Ovary (tissue), 7 donors: ENCODE measurements at regions not wholly inside any gene's neighbourhood (a gene's known extent, or its start where the extent isn't known, plus 50 kb on each side); places are given as distances from the start of the nearest gene placed in this dataset.

Source experiments
- DNase-seq, 5 donors: peaks; one replicate each; pipeline ENCODE4 v3.0.0-alpha.2; 2019 to 2020
- H3K27ac ChIP-seq, 2 donors: fragments of 200-600 bp; one replicate each; pipeline versions ENCODE4 v1.5.1 to v1.8.0; 2019 to 2022
- H3K27me3 ChIP-seq: fragments of 200-600 bp; one replicate; pipeline ENCODE4 v1.8.0; 2022
- H3K36me3 ChIP-seq: fragments of 200-600 bp; sonication (generic); one replicate; pipeline ENCODE4 v1.5.1; 2019
- H3K4me1 ChIP-seq: one replicate; pipeline ENCODE4 v1.8.1; 2013; ENCODE audit warnings: mild to moderate bottlenecking, moderate library complexity; ENCODE audit not compliant: insufficient read depth
- H3K4me3 ChIP-seq: fragments of 200-600 bp; sonication (generic); one replicate; pipeline ENCODE4 v1.5.1; 2017
- H3K9me3 ChIP-seq, 2 donors: fragments of 200-600 bp in 1 of 2; sonication (generic) in 1 of 2; one replicate each; pipeline versions ENCODE4 v1.5.1 to v1.8.1; 2013 to 2019; ENCODE audit warnings: mild to moderate bottlenecking in 1 of 2, moderate library complexity in 1 of 2
- CTCF ChIP-seq, 3 donors: fragments of 450-650 bp in 2 of 3; fragments of 200-600 bp in 1 of 3; IDR thresholded peaks; one replicate each; pipeline versions ENCODE4 v1.5.1 to v1.8.0; 2016 to 2022; ENCODE audit warnings: antibody characterized with exemption in 3 of 3, mild to moderate bottlenecking in 1 of 3
- EP300 ChIP-seq: sonication (generic); formaldehyde crosslinking; IDR thresholded peaks from one replicate; pipeline ENCODE4 v1.6.1; 2017; ENCODE audit warnings: antibody characterized with exemption
- POLR2A ChIP-seq: fragments of 450-650 bp; IDR thresholded peaks from one replicate; pipeline ENCODE4 v1.6.1; 2017; ENCODE audit warnings: antibody characterized with exemption, mild to moderate bottlenecking, moderate library complexity
- WGBS, 3 donors: extraction: QIAGEN DNeasy Blood & Tissue Kit in 1 of 3; methylation state at CpG; one replicate each; pipeline versions ENCODE4 v1.1.5 to v1.1.7; 2013 to 2017; 5-methylcytosine and 5-hydroxymethylcytosine counted together
- intact Hi-C, 4 donors: fragments of 100-400 bp; cut with DNase I; formaldehyde crosslinking; loops; one replicate each; pipeline versions ENCODE4 v1.11.0 to v1.15.1; 2022 to 2023
- donor health status: DM: no; HTN: no; CAD: no; lungs with moderate emphysema.
- donor health status: DM: no; HTN: no; CAD: no.
- donor health status: Bipolar disorder and iron deficiency.
- donor health status: DM: no; HTN: no; CAD: no.
- donor health status: DM: yes; HTN: yes; CAD: no.

DNA sequence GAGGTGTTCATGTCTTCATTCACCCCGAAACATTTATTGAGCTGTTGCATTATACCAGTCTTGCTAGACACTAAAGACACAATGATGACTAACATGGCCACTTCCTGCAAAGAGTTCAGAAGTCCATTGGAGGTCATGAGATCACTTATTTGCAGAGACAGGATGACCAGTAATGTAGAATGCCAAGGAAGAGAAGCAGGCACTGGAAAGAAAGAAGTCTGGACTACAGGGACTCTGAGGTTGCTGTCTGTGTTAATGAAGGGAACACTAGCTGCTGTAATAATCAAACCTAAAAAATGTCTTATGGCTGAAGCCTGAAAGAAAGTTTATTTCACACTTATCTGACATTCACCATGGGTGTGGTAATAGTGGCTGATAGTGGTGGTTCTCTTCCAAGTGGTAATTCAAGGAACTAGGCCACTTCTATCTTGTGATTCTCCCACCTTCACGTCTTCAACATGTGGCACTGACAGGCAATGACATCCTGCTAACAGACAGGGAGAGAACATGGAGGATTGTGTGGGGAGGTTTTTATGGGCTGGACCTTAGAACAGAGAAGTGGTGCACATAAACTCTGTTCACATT, 89.2 kb upstream of the MKLN1 start:
- WGBS, 3 donors, result 92 to 95% (median 93%) methylated on average over 2 of the region's 2 CpGs
- no peak overlapping the region for H3K27ac ChIP-seq

GRCh38 chr7:131241386-131241785, 86.3 kb upstream of the MKLN1 start:
- H3K4me3 ChIP-seq, result no peak overlapping the region
- no peak for TF ChIP-seq EP300
- no peak for DNase-seq
- H3K27ac ChIP-seq, result no peak overlapping the region
- H3K4me1 ChIP-seq, result no peaks in the 10 kb centered on the region
- H3K27me3 ChIP-seq, result no peaks in the 10 kb centered on the region
- intact Hi-C loops, result no loop called here
- H3K9me3 ChIP-seq, result no peaks in the 10 kb centered on the region
- WGBS, 3 donors, result 92 to 97% (median 95%) methylated on average over 3 of the region's 3 CpGs
- H3K36me3 ChIP-seq, result no peaks in the 10 kb centered on the region

More for the DNA sequence above, 89.2 kb upstream of the MKLN1 start:
- intact Hi-C loops, result no loop called here
- Histone ChIP-seq H3K27me3 (no peaks in the 10 kb centered on the region), H3K4me3 (no peak overlapping the region), H3K4me1 (peaks cover 2% of the 10 kb centered on the region), H3K9me3 (no peaks in the 10 kb centered on the region), H3K36me3 (no peaks in the 10 kb centered on the region)
- no peak for DNase-seq
- no peak for TF ChIP-seq CTCF (IDR thresholded peaks at IDR 0.05)
- TF ChIP-seq EP300, result no peak
- TF ChIP-seq POLR2A, result no peak

- TF ChIP-seq CTCF (IDR thresholded peaks at IDR 0.05) (no peak), POLR2A (no peak), EP300 (no peak)
- no peak for DNase-seq
- Histone ChIP-seq H3K4me3 (no peak overlapping the region), H3K27me3 (no peaks in the 10 kb centered on the region), H3K4me1 (no peaks in the 10 kb centered on the region), H3K9me3 (no peaks in the 10 kb centered on the region), H3K36me3 (no peaks in the 10 kb centered on the region), H3K27ac (no peak overlapping the region)
- intact Hi-C loops, result no loop called here
- 92 to 94% (median 93%) methylated on average over 10 of the region's 10 CpGs for WGBS, 3 donors
These were observed 85.5 kb upstream of the MKLN1 start for GRCh38 chr7:131242123-131242650.

DNA sequence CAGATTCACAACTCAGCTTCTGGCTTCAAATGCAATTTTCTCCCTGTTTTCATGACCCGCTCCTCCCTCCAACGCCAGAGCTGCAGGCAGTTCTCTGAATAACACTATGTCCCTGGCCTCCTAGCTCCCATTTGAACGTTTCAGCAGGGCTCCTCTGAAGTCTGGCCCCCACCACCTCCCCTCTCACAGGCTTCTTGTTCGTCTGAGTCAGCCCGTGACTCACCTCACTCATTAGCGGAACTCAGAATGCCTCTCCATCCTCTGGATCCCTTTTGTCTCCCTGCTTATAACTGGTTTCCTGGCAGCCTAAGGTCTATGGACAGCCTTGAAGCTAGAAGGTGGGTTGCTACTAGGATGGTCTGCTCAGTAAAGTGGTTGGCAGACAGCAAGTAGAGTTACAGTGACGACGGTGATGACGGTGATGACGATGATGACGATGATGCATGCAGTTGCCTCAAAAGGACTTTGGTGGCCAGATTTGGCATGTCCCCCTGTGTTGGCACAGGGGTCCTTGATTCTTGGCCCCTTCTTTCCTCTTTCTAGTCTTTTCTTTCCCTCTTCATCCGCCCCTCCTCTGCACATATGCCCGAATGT, 83.3 kb upstream of the MKLN1 start:
- TF ChIP-seq EP300 (no peak), POLR2A (no peak), CTCF (IDR thresholded peaks at IDR 0.05) (no peak)
- no peaks in the 10 kb centered on the region for H3K9me3 ChIP-seq
- no peaks in the 10 kb centered on the region for H3K4me1 ChIP-seq
- H3K36me3 ChIP-seq, result no peaks in the 10 kb centered on the region
- no peak overlapping the region for H3K4me3 ChIP-seq
- WGBS, 3 donors, result 65 to 73% (median 73%) methylated on average over 13 of the region's 13 CpGs
- intact Hi-C loops, result no loop called here
- no peaks in the 10 kb centered on the region for H3K27me3 ChIP-seq
- no peak overlapping the region for H3K27ac ChIP-seq
- peak in 4 of 5 donors; percentile 35 to 71 (median 62) for DNase-seq

GRCh38 chr7:131249003-131249402, 78.7 kb upstream of the MKLN1 start:
- Histone ChIP-seq H3K36me3 (no peaks in the 10 kb centered on the region), H3K27ac (no peak overlapping the region), H3K4me3 (no peak overlapping the region), H3K4me1 (no peaks in the 10 kb centered on the region), H3K9me3 (no peaks in the 10 kb centered on the region), H3K27me3 (no peaks in the 10 kb centered on the region)
- TF ChIP-seq EP300, result no peak
- no peak for TF ChIP-seq POLR2A
- TF ChIP-seq CTCF (IDR thresholded peaks at IDR 0.05), result no peak
- 17 to 22% (median 18%) methylated on average over 1 of the region's 1 CpG for WGBS, 3 donors
- DNase-seq, result peak in 1 of 5 donors; percentile 41
- intact Hi-C loops, result no loop called here
